ENCODE measurements at regions not wholly inside any gene's neighbourhood (a gene's known extent, or its start where the extent isn't known, plus 50 kb on each side); places are given as distances from the start of the nearest gene placed in this dataset.

DNA sequence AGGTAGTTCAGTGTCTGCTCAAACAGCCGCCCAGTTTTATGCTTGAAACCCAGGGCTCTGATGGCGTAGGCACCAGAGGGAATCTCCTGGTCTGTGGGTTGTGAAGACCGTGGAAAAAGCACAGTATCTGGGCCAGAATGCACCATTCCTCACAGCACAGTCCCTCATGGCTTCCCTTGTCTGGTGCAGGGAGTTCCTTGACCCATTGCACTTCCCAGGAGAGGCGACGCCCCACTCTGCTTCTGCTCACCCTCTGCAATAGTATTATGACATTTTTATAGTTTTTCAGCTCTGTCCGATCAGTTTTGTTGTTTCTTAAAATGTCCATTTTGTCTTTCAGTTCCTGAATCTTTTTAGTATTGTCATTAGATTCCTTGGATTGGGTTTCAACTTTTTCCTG lies 343.5 kb downstream of the EDEM1 start:
- H3K4me3 Mint-ChIP-seq (ENCODE audit: low read depth) = no peak overlapping the region
- H3K36me3 Mint-ChIP-seq (ENCODE audit: insufficient read depth) = no peaks in the 10 kb centered on the region
- no peak for DNase-seq (ENCODE audit: low spot score, unreplicated experiment)
- peaks cover 3% of the 10 kb centered on the region for H3K27me3 Mint-ChIP-seq
- H3K4me1 Mint-ChIP-seq (ENCODE audit: low read depth) = no peaks in the 10 kb centered on the region
- H3K27ac Mint-ChIP-seq = no peak overlapping the region
- H3K9me3 Mint-ChIP-seq (ENCODE audit: low read depth) = peaks cover 3% of the 10 kb centered on the region
- TF ChIP-seq CTCF (IDR thresholded peaks at IDR 0.05; ENCODE audit: unreplicated experiment) = no peak

DNA sequence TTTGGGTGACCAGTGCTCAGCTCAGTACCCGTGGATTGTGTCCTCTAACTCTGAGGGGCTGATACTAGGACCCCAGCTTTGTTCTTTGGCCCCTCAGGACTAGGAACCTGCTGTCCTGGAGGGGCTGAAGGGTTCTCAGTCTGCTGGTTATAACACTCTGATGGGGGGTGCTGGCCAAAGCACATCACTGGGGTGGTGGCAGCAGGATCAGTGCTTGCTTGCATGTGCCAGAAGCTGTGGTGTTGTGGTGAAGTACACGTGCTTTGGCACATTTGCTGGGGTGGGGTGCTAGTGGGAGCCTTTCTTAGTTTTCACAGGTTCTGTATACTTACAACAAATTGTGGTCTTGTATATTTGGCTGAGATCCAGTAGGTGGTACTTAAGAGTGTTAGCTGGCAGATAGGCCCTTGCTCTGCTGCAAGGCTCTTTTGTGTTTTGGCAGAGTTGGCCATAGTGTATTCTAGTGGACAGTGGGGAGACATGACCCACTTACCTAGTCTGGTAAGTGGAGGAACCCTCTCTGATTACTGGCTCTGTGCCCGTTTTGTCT lies 344.3 kb downstream of the EDEM1 start:
- Mint-ChIP-seq H3K4me1 (ENCODE audit: low read depth) (no peaks in the 10 kb centered on the region), H3K27me3 (peaks cover 3% of the 10 kb centered on the region), H3K27ac (no peak overlapping the region), H3K36me3 (ENCODE audit: insufficient read depth) (no peaks in the 10 kb centered on the region), H3K4me3 (ENCODE audit: low read depth) (no peak overlapping the region), H3K9me3 (ENCODE audit: low read depth) (peaks cover 3% of the 10 kb centered on the region)
- DNase-seq (ENCODE audit: low spot score, unreplicated experiment) = no peak
- no peak for TF ChIP-seq CTCF (IDR thresholded peaks at IDR 0.05; ENCODE audit: unreplicated experiment)

DNA sequence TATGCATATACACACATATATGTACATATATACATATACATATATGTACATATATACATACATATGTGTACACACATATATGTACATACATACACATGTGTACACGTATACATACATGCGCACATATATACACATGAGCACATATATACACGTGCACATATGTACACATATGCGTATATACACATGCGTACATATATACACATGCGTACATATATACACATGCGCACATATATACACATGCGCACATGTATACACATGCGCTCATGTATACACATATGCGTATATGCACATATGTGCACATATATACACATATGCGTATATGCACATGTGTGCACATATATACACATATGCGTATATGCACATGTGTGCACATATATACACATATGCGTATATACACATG lies 353.0 kb downstream of the EDEM1 start:
- Mint-ChIP-seq H3K27me3 (no peaks in the 10 kb centered on the region), H3K36me3 (ENCODE audit: insufficient read depth) (peaks cover 1% of the 10 kb centered on the region), H3K4me1 (ENCODE audit: low read depth) (no peaks in the 10 kb centered on the region), H3K27ac (no peak overlapping the region), H3K9me3 (ENCODE audit: low read depth) (peaks cover 37% of the 10 kb centered on the region), H3K4me3 (ENCODE audit: low read depth) (no peak overlapping the region)
- no peak for TF ChIP-seq CTCF (IDR thresholded peaks at IDR 0.05; ENCODE audit: unreplicated experiment)
- no peak for DNase-seq (ENCODE audit: low spot score, unreplicated experiment)

DNA sequence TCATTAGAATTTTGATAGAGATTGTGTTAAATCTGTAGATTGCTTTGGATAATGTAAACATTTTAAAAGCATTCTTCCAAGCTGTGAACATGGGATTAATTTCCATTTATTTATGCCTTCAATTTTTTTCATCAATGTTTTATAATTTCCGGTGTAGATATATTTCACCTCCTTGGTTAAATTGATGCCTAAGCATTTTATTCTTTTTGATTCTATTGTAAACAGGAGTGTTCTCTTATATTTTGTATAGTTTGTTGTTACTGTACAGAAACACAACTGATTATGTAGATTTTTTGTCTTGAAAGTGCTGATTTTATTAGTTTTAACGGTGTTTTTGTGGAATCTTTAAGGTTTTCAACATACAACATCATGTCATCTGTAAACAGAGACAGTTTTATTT lies 355.0 kb downstream of the EDEM1 start:
- TF ChIP-seq CTCF (IDR thresholded peaks at IDR 0.05; ENCODE audit: unreplicated experiment) = no peak
- Mint-ChIP-seq H3K9me3 (ENCODE audit: low read depth) (peaks cover 45% of the 10 kb centered on the region), H3K27me3 (no peaks in the 10 kb centered on the region), H3K4me1 (ENCODE audit: low read depth) (no peaks in the 10 kb centered on the region), H3K4me3 (ENCODE audit: low read depth) (no peak overlapping the region), H3K36me3 (ENCODE audit: insufficient read depth) (peaks cover 3% of the 10 kb centered on the region), H3K27ac (no peak overlapping the region)
- DNase-seq (ENCODE audit: low spot score, unreplicated experiment) = no peak

DNA sequence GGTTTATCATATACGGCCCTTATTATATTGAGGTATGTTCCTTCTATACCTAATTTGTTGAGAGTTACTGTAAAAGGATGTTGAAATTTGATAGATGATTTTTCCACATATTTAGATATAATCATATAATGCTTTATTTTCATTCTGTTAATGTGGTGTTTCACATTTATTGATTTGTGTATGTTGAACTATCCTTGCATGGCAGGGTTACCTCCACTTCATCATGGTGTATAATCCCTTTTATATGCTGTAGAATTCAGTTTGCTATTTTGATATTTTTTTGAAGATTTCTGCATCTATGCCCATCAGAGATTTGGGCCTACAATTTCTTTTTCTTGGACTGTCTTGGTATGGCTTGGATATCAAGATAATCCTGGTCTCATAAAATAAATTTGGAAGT lies 355.5 kb downstream of the EDEM1 start:
- TF ChIP-seq CTCF (IDR thresholded peaks at IDR 0.05; ENCODE audit: unreplicated experiment) = no peak
- no peak overlapping the region for H3K4me3 Mint-ChIP-seq (ENCODE audit: low read depth)
- H3K27ac Mint-ChIP-seq = no peak overlapping the region
- no peaks in the 10 kb centered on the region for H3K4me1 Mint-ChIP-seq (ENCODE audit: low read depth)
- H3K27me3 Mint-ChIP-seq = no peaks in the 10 kb centered on the region
- DNase-seq (ENCODE audit: low spot score, unreplicated experiment) = no peak
- peaks cover 45% of the 10 kb centered on the region for H3K9me3 Mint-ChIP-seq (ENCODE audit: low read depth)
- peaks cover 3% of the 10 kb centered on the region for H3K36me3 Mint-ChIP-seq (ENCODE audit: insufficient read depth)
